K562 (cell line): ENCODE measurements at regions not wholly inside any gene's neighbourhood (a gene's known extent, or its start where the extent isn't known, plus 50 kb on each side); places are given as distances from the start of the nearest gene placed in this dataset.

Source experiments
- ATAC-seq: fragments of 200-7000 bp; cut with Tn5 transposase; 3 replicates; pipeline ENCODE4 v1.9.1; 2020; ENCODE audit warnings: moderate library complexity
- BruUV-seq: library from RNA; stranded (reverse); fragments of 400-500 nt; replicated peaks from 2 replicates; lab custom pipeline; 2021; lab: Mats Ljungman, UMichigan
- CTCF ChIA-PET: fragments of 300-600 bp; formaldehyde crosslinking; extraction: SDS; loops from one replicate; lab custom pipeline; 2021; ENCODE audit warnings: low intra/inter-chr PET ratio; lab: Yijun Ruan, JAX
- POLR2A ChIA-PET: fragments of 300-600, 350-650 bp; sonication (Branson Sonifier 250); formaldehyde crosslinking; extraction: SDS; loops from one replicate; lab custom pipeline; 2021; ENCODE audit warnings: antibody characterized with exemption, inconsistent platforms; lab: Yijun Ruan, JAX
- DNase-seq, 4 experiments: peaks; one replicate each; pipeline versions ENCODE4 v3.0.0 to v3.0.0-alpha.2; 2011 to 2018; ENCODE audit warnings: low spot score in 3 of 4, mixed read lengths in 3 of 4; ENCODE audit errors: extremely low read depth in 1 of 4
- FAIRE-seq: peaks from 2 replicates; lab custom pipeline; 2011; peaks lifted over from hg19 to GRCh38; lab: Jason Lieb, UNC
- H2AFZ ChIP-seq: 2 replicates; pipeline ENCODE4 v1.6.0; 2011; ENCODE audit warnings: low read depth, low read length, control low read depth, inconsistent platforms
- H3K27ac ChIP-seq: fragments of 200-600 bp; 3 replicates; pipeline ENCODE4 v1.8.0; 2011; ENCODE audit warnings: low read depth, mild to moderate bottlenecking, control low read depth, inconsistent platforms, low read length, moderate library complexity, mixed read lengths; ENCODE audit errors: extremely low read depth
- H3K27me3 ChIP-seq, 2 experiments: fragments of 300-600 bp in 1 of 2; 2 replicates in 1 of 2; 3 replicates in 1 of 2; pipeline versions ENCODE4 v1.6.0 to v1.8.0; 2011; ENCODE audit warnings: inconsistent platforms in 2 of 2, low read length in 2 of 2, mild to moderate bottlenecking in 1 of 2, mixed read lengths in 1 of 2, moderate library complexity in 1 of 2; ENCODE audit not compliant: control insufficient read depth in 2 of 2, insufficient read depth in 2 of 2
- H3K36me3 ChIP-seq: fragments of 300-600 bp; 3 replicates; pipeline ENCODE4 v1.8.0; 2011; ENCODE audit warnings: mild to moderate bottlenecking, low read length, inconsistent platforms; ENCODE audit not compliant: control insufficient read depth, insufficient read depth
- H3K4me1 ChIP-seq, 2 experiments: fragments of 200-600 bp in 1 of 2; replicated peaks in 1 of 2; 2 replicates in 1 of 2; 3 replicates in 1 of 2; pipeline versions ENCODE4 v1.5.1 to v1.8.0; 2011; ENCODE audit warnings: inconsistent platforms in 2 of 2, low read length in 2 of 2, mild to moderate bottlenecking in 1 of 2, mixed read lengths in 1 of 2, moderate library complexity in 1 of 2; ENCODE audit not compliant: control insufficient read depth in 2 of 2, insufficient read depth in 2 of 2
- H3K4me2 ChIP-seq: 2 replicates; pipeline ENCODE4 v1.6.1; 2011; ENCODE audit warnings: low read length, control low read depth, inconsistent platforms, mixed read lengths; ENCODE audit not compliant: insufficient read depth
- H3K4me3 ChIP-seq: fragments of 200-600 bp; sonication (generic), shearing (Covaris generic); 2 replicates; pipeline ENCODE4 v1.5.1; 2016; ENCODE audit warnings: control low read depth, inconsistent platforms
- H3K79me2 ChIP-seq: fragments of 200-600 bp; 3 replicates; pipeline ENCODE4 v1.8.0; 2011; ENCODE audit warnings: low read length, inconsistent platforms; ENCODE audit not compliant: control insufficient read depth, insufficient read depth
- H3K9ac ChIP-seq, 2 experiments: 2 replicates each; pipeline versions ENCODE4 v1.6.0 to v1.6.1; 2011; ENCODE audit warnings: low read depth in 2 of 2, low read length in 2 of 2, control low read depth in 1 of 2, inconsistent platforms in 1 of 2, mild to moderate bottlenecking in 1 of 2, mixed read lengths in 1 of 2; ENCODE audit not compliant: insufficient read depth in 1 of 2
- H3K9me1 ChIP-seq: one replicate; pipeline ENCODE4 v1.6.0; 2011; ENCODE audit warnings: inconsistent platforms, mild to moderate bottlenecking, low read length, moderate library complexity; ENCODE audit not compliant: control insufficient read depth, insufficient read depth
- H3K9me3 ChIP-seq: replicated peaks from 2 replicates; pipeline ENCODE4 v1.5.1; 2011; ENCODE audit warnings: low read depth, low read length, inconsistent platforms; ENCODE audit not compliant: control insufficient read depth, insufficient read depth
- H4K20me1 ChIP-seq: replicated peaks from 2 replicates; pipeline ENCODE4 v1.6.1; 2011; ENCODE audit warnings: low read length, inconsistent platforms, mixed read lengths; ENCODE audit not compliant: control insufficient read depth, insufficient read depth
- CBFA2T2 ChIP-seq: fragments of 450-650 bp; conservative IDR thresholded peaks from 2 replicates; pipeline ENCODE4 v1.6.1; 2017; ENCODE audit warnings: mild to moderate bottlenecking
- KAT8 ChIP-seq: fragments of 450-650 bp; IDR thresholded peaks from 2 replicates; pipeline ENCODE4 v1.6.1; 2016; ENCODE audit warnings: low read depth, mild to moderate bottlenecking
- WGBS: fragments of 100-300 bp; shearing (Covaris generic); methylation state at CpG from one replicate; pipeline ENCODE4 v1.1.6; 2016; ENCODE audit warnings: low coverage, mixed read lengths; ENCODE audit not compliant: insufficient coverage; ENCODE audit errors: missing lambda C conversion rate; 5-methylcytosine and 5-hydroxymethylcytosine counted together
- in situ Hi-C: fragments of 300-500 bp; cut with MboI; formaldehyde crosslinking; loops from 4 replicates; pipeline ENCODE4 v1.15.0; 2018; ENCODE audit warnings: inconsistent platforms, mixed read lengths
- intact Hi-C: fragments of 100-400 bp; cut with micrococcal nuclease; formaldehyde crosslinking; loops from 2 replicates; pipeline ENCODE4 v1.14.2; 2022
- TF ChIP-seq, protein P1 (sequence below): fragments of 250-450 bp; sonication (Bioruptor Pico); IDR thresholded peaks from 2 replicates; pipeline ENCODE4 v1.9.0; 2021; ENCODE audit warnings: mild to moderate bottlenecking
- TF ChIP-seq, protein P2 (sequence below): fragments of 450-650 bp; formaldehyde crosslinking; IDR thresholded peaks from 2 replicates; pipeline ENCODE4 v1.4.0; 2020; ENCODE audit warnings: mild to moderate bottlenecking, moderate library complexity
- TF ChIP-seq, protein P3 (sequence below), 3 experiments: fragments of 200-800 bp in 1 of 3; fragments of 250-450 bp in 1 of 3; fragments of 450-650 bp in 1 of 3; sonication (Bioruptor Pico) in 1 of 3; sonication (Bioruptor generic) in 1 of 3; formaldehyde crosslinking in 1 of 3; IDR thresholded peaks; 2 replicates each; pipeline versions ENCODE4 v1.6.1 to v1.8.0; 2016 to 2022; ENCODE audit warnings: mild to moderate bottlenecking in 2 of 3, missing genetic modification characterization in 2 of 3, missing compliant biosample characterization in 1 of 3, moderate library complexity in 1 of 3
- TF ChIP-seq, protein P4 (sequence below): sonication (generic); formaldehyde crosslinking; IDR thresholded peaks from 2 replicates; pipeline ENCODE4 v1.8.0; 2022; ENCODE audit warnings: mild to moderate bottlenecking, missing genetic modification reagents

DNA sequence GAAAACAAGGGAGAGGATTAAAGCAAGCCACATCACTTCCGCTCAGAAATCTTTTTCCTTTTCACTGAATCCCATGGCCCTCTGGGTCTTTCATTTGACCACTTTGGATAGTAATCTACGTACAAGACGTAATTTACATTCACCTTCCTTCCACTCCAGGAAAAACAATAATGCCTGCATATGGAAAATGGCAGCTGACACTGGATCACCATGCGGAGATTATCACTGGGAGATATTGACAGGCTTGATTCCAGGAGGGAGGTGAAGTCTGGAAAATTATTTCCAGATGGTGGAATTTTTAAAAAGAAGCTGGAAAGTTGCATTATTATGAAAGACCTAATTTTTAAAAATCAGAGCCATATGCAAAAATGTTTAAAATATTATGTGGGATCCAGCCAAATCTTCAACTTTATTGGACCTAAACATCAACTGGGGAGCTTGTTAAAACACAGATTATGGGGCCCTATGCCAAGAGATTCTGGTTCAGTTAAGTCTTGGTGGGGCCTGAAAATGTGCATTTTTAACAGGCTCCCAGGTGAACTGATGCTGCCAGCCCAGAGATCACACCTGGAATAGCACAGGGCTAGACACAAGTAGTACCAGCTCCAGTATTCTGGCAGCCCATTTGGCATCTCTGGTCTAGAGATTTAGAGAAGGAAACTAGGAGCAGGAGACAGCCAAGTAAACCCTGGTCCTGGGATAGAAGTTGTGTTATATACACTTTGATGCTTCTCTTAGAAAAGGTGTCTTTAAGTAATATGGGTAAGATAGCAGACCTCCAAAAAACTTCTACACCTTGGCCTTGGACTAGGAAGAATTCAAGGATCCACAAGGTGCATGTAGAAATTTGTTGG lies 290.3 kb upstream of the LDB2 start:
- H3K4me3 ChIP-seq, result no peak overlapping the region
- no peaks in the 10 kb centered on the region for H3K4me1 ChIP-seq
- intact Hi-C loops (no loop called here), in situ Hi-C loops (no loop called here)
- ATAC-seq (no peak), FAIRE-seq (no peak), DNase-seq (no peak)
- no peaks in the 10 kb centered on the region for H3K36me3 ChIP-seq
- TF ChIP-seq, protein P1, sequence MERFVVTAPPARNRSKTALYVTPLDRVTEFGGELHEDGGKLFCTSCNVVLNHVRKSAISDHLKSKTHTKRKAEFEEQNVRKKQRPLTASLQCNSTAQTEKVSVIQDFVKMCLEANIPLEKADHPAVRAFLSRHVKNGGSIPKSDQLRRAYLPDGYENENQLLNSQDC (CRISPR knock-in tag), result no peak
- no peaks in the 10 kb centered on the region for H3K27me3 ChIP-seq
- CTCF ChIA-PET, result no interaction called here
- no TSS peak for BruUV-seq
- H3K9me1 ChIP-seq, result no peaks in the 10 kb centered on the region
- POLR2A ChIA-PET, result no interaction called here
- H3K79me2 ChIP-seq, result no peaks in the 10 kb centered on the region
- no peaks in the 10 kb centered on the region for H3K9me3 ChIP-seq
- no peak overlapping the region for H3K4me2 ChIP-seq
- H3K27ac ChIP-seq, result no peak overlapping the region
- H2AFZ ChIP-seq, result no peak overlapping the region
- 0% methylated on average over 4 of the region's 4 CpGs for WGBS
- no peak overlapping the region for H3K9ac ChIP-seq
- H4K20me1 ChIP-seq, result no peaks in the 10 kb centered on the region

DNA sequence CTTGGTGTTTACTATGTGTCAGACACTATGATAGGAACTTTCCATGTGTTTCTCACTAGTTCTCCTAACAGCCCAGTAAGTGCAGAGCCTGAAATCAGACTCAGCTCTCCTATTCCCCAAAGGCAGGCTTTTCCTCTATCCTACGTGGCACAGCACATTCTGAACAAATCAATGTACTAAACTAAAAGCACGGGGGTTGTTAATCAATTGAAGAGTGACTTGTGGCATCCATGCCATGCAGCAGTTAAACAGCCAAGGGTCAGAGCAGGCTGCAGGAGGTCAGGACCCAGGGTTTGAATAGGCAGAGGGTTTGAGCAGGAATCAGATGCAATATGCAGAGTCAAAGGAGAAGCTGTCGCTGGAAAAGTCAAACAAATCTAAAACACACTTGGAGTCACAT lies 289.7 kb upstream of the LDB2 start:
- Histone ChIP-seq H3K9ac (no peak overlapping the region), H3K27ac (no peak overlapping the region), H2AFZ (no peak overlapping the region), H3K9me1 (no peaks in the 10 kb centered on the region), H3K4me3 (no peak overlapping the region), H3K27me3 (no peaks in the 10 kb centered on the region), H3K9me3 (no peaks in the 10 kb centered on the region), H3K4me1 (no peaks in the 10 kb centered on the region), H3K36me3 (no peaks in the 10 kb centered on the region), H3K4me2 (no peak overlapping the region), H4K20me1 (no peaks in the 10 kb centered on the region), H3K79me2 (no peaks in the 10 kb centered on the region)
- no peak for FAIRE-seq
- no TSS peak for BruUV-seq
- no peak for DNase-seq
- no peak for ATAC-seq
- in situ Hi-C loops, result no loop called here
- CTCF ChIA-PET, result no interaction called here
- POLR2A ChIA-PET, result no interaction called here
- WGBS, result 0% methylated on average over 3 of the region's 3 CpGs
- intact Hi-C loops, result no loop called here
- TF ChIP-seq, protein P2, sequence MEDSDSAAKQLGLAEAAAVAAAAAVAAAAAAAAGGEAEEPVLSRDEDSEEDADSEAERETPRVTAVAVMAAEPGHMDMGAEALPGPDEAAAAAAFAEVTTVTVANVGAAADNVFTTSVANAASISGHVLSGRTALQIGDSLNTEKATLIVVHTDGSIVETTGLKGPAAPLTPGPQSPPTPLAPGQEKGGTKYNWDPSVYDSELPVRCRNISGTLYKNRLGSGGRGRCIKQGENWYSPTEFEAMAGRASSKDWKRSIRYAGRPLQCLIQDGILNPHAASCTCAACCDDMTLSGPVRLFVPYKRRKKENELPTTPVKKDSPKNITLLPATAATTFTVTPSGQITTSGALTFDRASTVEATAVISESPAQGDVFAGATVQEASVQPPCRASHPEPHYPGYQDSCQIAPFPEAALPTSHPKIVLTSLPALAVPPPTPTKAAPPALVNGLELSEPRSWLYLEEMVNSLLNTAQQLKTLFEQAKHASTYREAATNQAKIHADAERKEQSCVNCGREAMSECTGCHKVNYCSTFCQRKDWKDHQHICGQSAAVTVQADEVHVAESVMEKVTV (CRISPR knock-in tag), result no peak
- TF ChIP-seq, protein P3, sequence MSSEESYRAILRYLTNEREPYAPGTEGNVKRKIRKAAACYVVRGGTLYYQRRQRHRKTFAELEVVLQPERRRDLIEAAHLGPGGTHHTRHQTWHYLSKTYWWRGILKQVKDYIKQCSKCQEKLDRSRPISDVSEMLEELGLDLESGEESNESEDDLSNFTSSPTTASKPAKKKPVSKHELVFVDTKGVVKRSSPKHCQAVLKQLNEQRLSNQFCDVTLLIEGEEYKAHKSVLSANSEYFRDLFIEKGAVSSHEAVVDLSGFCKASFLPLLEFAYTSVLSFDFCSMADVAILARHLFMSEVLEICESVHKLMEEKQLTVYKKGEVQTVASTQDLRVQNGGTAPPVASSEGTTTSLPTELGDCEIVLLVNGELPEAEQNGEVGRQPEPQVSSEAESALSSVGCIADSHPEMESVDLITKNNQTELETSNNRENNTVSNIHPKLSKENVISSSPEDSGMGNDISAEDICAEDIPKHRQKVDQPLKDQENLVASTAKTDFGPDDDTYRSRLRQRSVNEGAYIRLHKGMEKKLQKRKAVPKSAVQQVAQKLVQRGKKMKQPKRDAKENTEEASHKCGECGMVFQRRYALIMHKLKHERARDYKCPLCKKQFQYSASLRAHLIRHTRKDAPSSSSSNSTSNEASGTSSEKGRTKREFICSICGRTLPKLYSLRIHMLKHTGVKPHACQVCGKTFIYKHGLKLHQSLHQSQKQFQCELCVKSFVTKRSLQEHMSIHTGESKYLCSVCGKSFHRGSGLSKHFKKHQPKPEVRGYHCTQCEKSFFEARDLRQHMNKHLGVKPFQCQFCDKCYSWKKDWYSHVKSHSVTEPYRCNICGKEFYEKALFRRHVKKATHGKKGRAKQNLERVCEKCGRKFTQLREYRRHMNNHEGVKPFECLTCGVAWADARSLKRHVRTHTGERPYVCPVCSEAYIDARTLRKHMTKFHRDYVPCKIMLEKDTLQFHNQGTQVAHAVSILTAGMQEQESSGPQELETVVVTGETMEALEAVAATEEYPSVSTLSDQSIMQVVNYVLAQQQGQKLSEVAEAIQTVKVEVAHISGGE (CRISPR knock-in tag; IDR thresholded peaks at IDR 0.05), result no peak
- TF ChIP-seq, protein P4, sequence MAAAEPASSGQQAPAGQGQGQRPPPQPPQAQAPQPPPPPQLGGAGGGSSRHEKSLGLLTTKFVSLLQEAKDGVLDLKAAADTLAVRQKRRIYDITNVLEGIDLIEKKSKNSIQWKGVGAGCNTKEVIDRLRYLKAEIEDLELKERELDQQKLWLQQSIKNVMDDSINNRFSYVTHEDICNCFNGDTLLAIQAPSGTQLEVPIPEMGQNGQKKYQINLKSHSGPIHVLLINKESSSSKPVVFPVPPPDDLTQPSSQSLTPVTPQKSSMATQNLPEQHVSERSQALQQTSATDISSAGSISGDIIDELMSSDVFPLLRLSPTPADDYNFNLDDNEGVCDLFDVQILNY (CRISPR knock-in tag), result no peak
- no peak for TF ChIP-seq CBFA2T2
- no peak for TF ChIP-seq KAT8
